Stimulated activated CD4-positive, alpha-beta T cell treated with anti-CD3 and anti-CD28 coated beads, Interleukin-1b, Interleukin-23, amount 100 ng/mL, for 4 hours (primary cell): ENCODE measurements at regions not wholly inside any gene's neighbourhood (a gene's known extent, or its start where the extent isn't known, plus 50 kb on each side); places are given as distances from the start of the nearest gene placed in this dataset.

Source experiments
- DNase-seq, 2 donors: peaks; one replicate each; pipeline ENCODE4 v3.0.0-alpha.2; 2020; ENCODE audit warnings: low read depth in 2 of 2

- DNase-seq = no peak
Measured at GRCh38 chr14:34023824-34024767, 73.2 kb upstream of the EGLN3 start.

GRCh38 chr14:34021096-34021495 lies 70.2 kb upstream of the EGLN3 start:
- DNase-seq = no peak

GRCh38 chr14:34020014-34020413 lies 69.1 kb upstream of the EGLN3 start:
- no peak for DNase-seq

GRCh38 chr14:34018564-34019244 lies 67.8 kb upstream of the EGLN3 start:
- DNase-seq = no peak

GRCh38 chr14:34018125-34018524 lies 67.3 kb upstream of the EGLN3 start:
- no peak for DNase-seq

GRCh38 chr14:34015383-34015782 lies 64.5 kb upstream of the EGLN3 start:
- no peak for DNase-seq

- no peak for DNase-seq
Measured at GRCh38 chr14:34014936-34015335, 64.1 kb upstream of the EGLN3 start.

- no peak for DNase-seq
Measured at GRCh38 chr14:34013721-34014060, 62.8 kb upstream of the EGLN3 start.

GRCh38 chr14:34012978-34013720 lies 62.3 kb upstream of the EGLN3 start:
- no peak for DNase-seq

- DNase-seq = no peak
Measured at GRCh38 chr14:34012369-34012768, 61.5 kb upstream of the EGLN3 start.

GRCh38 chr14:34009956-34010355 lies 59.1 kb upstream of the EGLN3 start:
- no peak for DNase-seq

- no peak for DNase-seq
Measured at GRCh38 chr14:34007902-34008301, 57.0 kb upstream of the EGLN3 start.

- DNase-seq = no peak
Measured at GRCh38 chr14:34005901-34006300, 55.0 kb upstream of the EGLN3 start.

GRCh38 chr14:34004881-34005280 lies 54.0 kb upstream of the EGLN3 start:
- no peak for DNase-seq

GRCh38 chr14:34003691-34004090 lies 52.8 kb upstream of the EGLN3 start:
- DNase-seq = no peak

GRCh38 chr14:34003082-34003668 lies 52.3 kb upstream of the EGLN3 start:
- no peak for DNase-seq
